Liver (tissue), 8 donors: ENCODE measurements at regions not wholly inside any gene's neighbourhood (a gene's known extent, or its start where the extent isn't known, plus 50 kb on each side); places are given as distances from the start of the nearest gene placed in this dataset.

ENCODE experiments used
- DNase-seq: peaks from one replicate; pipeline ENCODE4 v3.0.0-alpha.2; 2017; ENCODE audit warnings: low spot score
- H3K27ac ChIP-seq, 2 donors: one replicate each; pipeline ENCODE4 v1.7.0; 2013; ENCODE audit warnings: inconsistent platforms in 2 of 2, low read length in 2 of 2, control low read depth in 1 of 2, low read depth in 1 of 2, mild to moderate bottlenecking in 1 of 2
- H3K27me3 ChIP-seq, 4 donors: one replicate each; pipeline versions ENCODE4 v1.6.1 to v1.7.0; 2013; ENCODE audit warnings: low read length in 3 of 4, inconsistent platforms in 1 of 4, mild to moderate bottlenecking in 1 of 4, moderate library complexity in 1 of 4; ENCODE audit not compliant: control insufficient read depth in 4 of 4, insufficient read depth in 4 of 4
- H3K36me3 ChIP-seq, 4 donors: one replicate each; pipeline versions ENCODE4 v1.6.1 to v1.7.0; 2013; ENCODE audit warnings: low read length in 3 of 4, mild to moderate bottlenecking in 3 of 4, low read depth in 1 of 4, moderate library complexity in 1 of 4; ENCODE audit not compliant: control insufficient read depth in 4 of 4, insufficient read depth in 3 of 4
- H3K4me1 ChIP-seq, 4 donors: one replicate each; pipeline versions ENCODE4 v1.6.1 to v1.7.0; 2013; ENCODE audit warnings: low read length in 3 of 4, mild to moderate bottlenecking in 3 of 4, moderate library complexity in 1 of 4; ENCODE audit not compliant: control insufficient read depth in 4 of 4, insufficient read depth in 4 of 4
- H3K4me3 ChIP-seq, 3 donors: one replicate each; pipeline versions ENCODE4 v1.6.1 to v1.7.0; 2013; ENCODE audit warnings: low read length in 3 of 3, control low read depth in 1 of 3, low read depth in 1 of 3, mild to moderate bottlenecking in 1 of 3
- H3K9ac ChIP-seq, 2 donors: one replicate each; pipeline ENCODE4 v1.7.0; 2013; ENCODE audit warnings: low read length in 2 of 2, mild to moderate bottlenecking in 2 of 2, moderate library complexity in 2 of 2, control low read depth in 1 of 2, low read depth in 1 of 2
- H3K9me3 ChIP-seq, 4 donors: one replicate each; pipeline versions ENCODE4 v1.6.1 to v1.7.0; 2013; ENCODE audit warnings: low read length in 3 of 4; ENCODE audit not compliant: control insufficient read depth in 4 of 4
- ATF3 ChIP-seq: IDR thresholded peaks from 2 replicates; pipeline ENCODE4 v1.6.1; 2016; ENCODE audit warnings: antibody characterized with exemption
- CTCF ChIP-seq: fragments of 150-350 bp; IDR thresholded peaks from 2 replicates; pipeline ENCODE4 v1.5.1; 2017; ENCODE audit warnings: improper control_type of control experiment, low read depth, low read length; ENCODE audit not compliant: missing input control
- EGR1 ChIP-seq, 2 donors: IDR thresholded peaks; 2 replicates each; pipeline ENCODE4 v1.6.1; 2016 to 2018; ENCODE audit warnings: antibody characterized with exemption in 2 of 2, low read depth in 2 of 2
- FOXA1 ChIP-seq: IDR thresholded peaks from 2 replicates; pipeline ENCODE4 v1.6.1; 2016; ENCODE audit warnings: antibody characterized with exemption
- FOXA2 ChIP-seq: IDR thresholded peaks from 2 replicates; pipeline ENCODE4 v1.6.1; 2016; ENCODE audit warnings: antibody characterized with exemption
- GABPA ChIP-seq, 2 donors: IDR thresholded peaks in 1 of 2; conservative IDR thresholded peaks in 1 of 2; 2 replicates each; pipeline ENCODE4 v1.6.1; 2016; ENCODE audit warnings: antibody characterized with exemption in 2 of 2, mild to moderate bottlenecking in 1 of 2, moderate library complexity in 1 of 2
- HNF4A ChIP-seq, 2 donors: conservative IDR thresholded peaks; 2 replicates each; pipeline ENCODE4 v1.6.1; 2016; ENCODE audit warnings: antibody characterized with exemption in 2 of 2, mild to moderate bottlenecking in 2 of 2
- HNF4G ChIP-seq: IDR thresholded peaks from 2 replicates; pipeline ENCODE4 v1.6.1; 2016; ENCODE audit warnings: antibody characterized with exemption
- JUND ChIP-seq, 2 donors: IDR thresholded peaks; 2 replicates each; pipeline ENCODE4 v1.6.1; 2016; ENCODE audit warnings: antibody characterized with exemption in 2 of 2
- NR2F2 ChIP-seq: IDR thresholded peaks from 2 replicates; pipeline ENCODE4 v1.6.1; 2016; ENCODE audit warnings: antibody characterized with exemption
- RXRA ChIP-seq, 2 donors: IDR thresholded peaks; 2 replicates each; pipeline ENCODE4 v1.6.1; 2017 to 2018; ENCODE audit warnings: antibody characterized with exemption in 2 of 2, mild to moderate bottlenecking in 1 of 2
- SP1 ChIP-seq: IDR thresholded peaks from 2 replicates; pipeline ENCODE4 v1.6.1; 2018; ENCODE audit warnings: antibody characterized with exemption, mild to moderate bottlenecking
- TAF1 ChIP-seq: conservative IDR thresholded peaks from 2 replicates; pipeline ENCODE4 v1.6.1; 2016; ENCODE audit warnings: antibody characterized with exemption, mild to moderate bottlenecking
- YY1 ChIP-seq: IDR thresholded peaks from 2 replicates; pipeline ENCODE4 v1.6.1; 2016; ENCODE audit warnings: antibody characterized with exemption, mild to moderate bottlenecking
- WGBS: extraction: QIAGEN DNeasy Blood & Tissue Kit; methylation state at CpG from one replicate; pipeline ENCODE4 v1.1.7; 2013; 5-methylcytosine and 5-hydroxymethylcytosine counted together
- TF ChIP-seq, protein P1 (sequence below): IDR thresholded peaks from 2 replicates; pipeline ENCODE4 v1.6.1; 2016; ENCODE audit warnings: antibody characterized with exemption
- donor health status: healthy.
- donor health status: healthy.
- donor health status: healthy.
- donor health status: healthy.
- donor health status: healthy.

- no peak overlapping the region for H3K4me3 ChIP-seq
- DNase-seq: no peak
- no peaks in the 10 kb centered on the region for H3K27me3 ChIP-seq
- no peak overlapping the region for H3K27ac ChIP-seq
- H3K9me3 ChIP-seq: peaks cover 0 to 1% (median 0%) of the 10 kb centered on the region in 4 donors
- WGBS: 81% methylated on average over 4 of the region's 4 CpGs
- no peaks in the 10 kb centered on the region for H3K36me3 ChIP-seq
- H3K9ac ChIP-seq: no peak overlapping the region
- TF ChIP-seq FOXA1 (no peak), HNF4G (no peak), YY1 (no peak), CTCF (no peak), RXRA (IDR thresholded peaks at IDR 0.05) (no peak), SP1 (no peak), ATF3 (no peak)
- H3K4me1 ChIP-seq: no peaks in the 10 kb centered on the region
Measured at GRCh38 chr1:98367426-98367825, 294.1 kb upstream of the SNX7 start.

DNA sequence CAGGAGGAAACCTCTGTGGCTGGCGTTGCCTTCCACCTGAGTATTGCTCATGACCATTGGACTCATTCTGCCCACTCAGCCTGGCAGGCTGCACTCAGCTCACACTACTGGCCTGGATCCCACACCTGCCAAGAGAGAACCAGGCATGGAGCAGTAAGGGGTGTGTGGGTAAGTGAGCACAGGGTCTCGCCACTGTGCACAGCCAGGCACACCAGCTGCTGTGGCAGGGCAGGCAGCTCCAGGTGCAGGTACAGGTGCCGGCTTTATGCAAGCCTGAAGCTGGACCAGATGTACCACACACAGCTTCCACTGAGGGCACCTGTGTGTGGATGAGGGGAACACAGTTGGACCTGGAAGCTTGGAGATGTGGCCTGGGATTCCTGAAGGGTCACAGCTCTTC, 295.2 kb upstream of the SNX7 start:
- DNase-seq: no peak
- Histone ChIP-seq H3K27me3 (no peaks in the 10 kb centered on the region), H3K4me3 (no peak overlapping the region), H3K36me3 (no peaks in the 10 kb centered on the region), H3K9me3 (peaks cover 0 to 1% (median 0%) of the 10 kb centered on the region in 4 donors), H3K9ac (no peak overlapping the region), H3K4me1 (no peaks in the 10 kb centered on the region), H3K27ac (no peak overlapping the region)
- WGBS: 86% methylated on average over 3 of the region's 3 CpGs
- no peak for TF ChIP-seq NR2F2
- TF ChIP-seq FOXA1: no peak
- TF ChIP-seq FOXA2: no peak
- TF ChIP-seq EGR1 (IDR thresholded peaks at IDR 0.05; ENCODE audit: low read depth in 2 of 2): no peak
- TF ChIP-seq HNF4A (conservative IDR thresholded peaks at IDR 0.05): no peak
- no peak for TF ChIP-seq TAF1
- TF ChIP-seq HNF4G: no peak
- TF ChIP-seq YY1: no peak
- no peak for TF ChIP-seq ATF3
- TF ChIP-seq RXRA (IDR thresholded peaks at IDR 0.05): no peak
- TF ChIP-seq, protein P1, sequence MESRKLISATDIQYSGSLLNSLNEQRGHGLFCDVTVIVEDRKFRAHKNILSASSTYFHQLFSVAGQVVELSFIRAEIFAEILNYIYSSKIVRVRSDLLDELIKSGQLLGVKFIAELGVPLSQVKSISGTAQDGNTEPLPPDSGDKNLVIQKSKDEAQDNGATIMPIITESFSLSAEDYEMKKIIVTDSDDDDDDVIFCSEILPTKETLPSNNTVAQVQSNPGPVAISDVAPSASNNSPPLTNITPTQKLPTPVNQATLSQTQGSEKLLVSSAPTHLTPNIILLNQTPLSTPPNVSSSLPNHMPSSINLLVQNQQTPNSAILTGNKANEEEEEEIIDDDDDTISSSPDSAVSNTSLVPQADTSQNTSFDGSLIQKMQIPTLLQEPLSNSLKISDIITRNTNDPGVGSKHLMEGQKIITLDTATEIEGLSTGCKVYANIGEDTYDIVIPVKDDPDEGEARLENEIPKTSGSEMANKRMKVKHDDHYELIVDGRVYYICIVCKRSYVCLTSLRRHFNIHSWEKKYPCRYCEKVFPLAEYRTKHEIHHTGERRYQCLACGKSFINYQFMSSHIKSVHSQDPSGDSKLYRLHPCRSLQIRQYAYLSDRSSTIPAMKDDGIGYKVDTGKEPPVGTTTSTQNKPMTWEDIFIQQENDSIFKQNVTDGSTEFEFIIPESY: no peak
- no peak for TF ChIP-seq SP1
- TF ChIP-seq CTCF: no peak
- TF ChIP-seq GABPA (IDR thresholded peaks at IDR 0.05 in 1 of 2, conservative IDR thresholded peaks at IDR 0.05 in 1 of 2): no peak
- no peak for TF ChIP-seq JUND (IDR thresholded peaks at IDR 0.05)
